Stimulated activated naive B cell treated with anti-CD40 and anti-IgM and Interleukin-4, amounts not matched to agents 10 μg/mL and 1 μg/mL and 100 μg/mL, for 72 hours (primary cell): ENCODE measurements at regions not wholly inside any gene's neighbourhood (a gene's known extent, or its start where the extent isn't known, plus 50 kb on each side); places are given as distances from the start of the nearest gene placed in this dataset.

Experiments
- ATAC-seq, 2 donors: fragments of 150-1000 bp; cut with Tn5 transposase; replicated peaks; 2 replicates each; pipeline ENCODE4 v1.10.0; 2021; ENCODE audit warnings: moderate library complexity in 1 of 2
- DNase-seq: peaks from one replicate; pipeline ENCODE4 v3.0.0; 2021
- H3K27ac Mint-ChIP-seq: one replicate; pipeline ENCODE4 v1.8.0; 2022; ENCODE audit warnings: mild to moderate bottlenecking, mixed read lengths
- H3K27me3 Mint-ChIP-seq, 2 donors: one replicate each; pipeline ENCODE4 v1.8.0; 2022; ENCODE audit warnings: mixed read lengths in 2 of 2
- H3K36me3 Mint-ChIP-seq, 2 donors: one replicate each; pipeline ENCODE4 v1.8.0; 2022; ENCODE audit warnings: mixed read lengths in 2 of 2, mild to moderate bottlenecking in 1 of 2
- H3K4me1 Mint-ChIP-seq, 2 donors: one replicate each; pipeline ENCODE4 v1.8.0; 2022; ENCODE audit warnings: mixed read lengths in 2 of 2, mild to moderate bottlenecking in 1 of 2
- H3K4me3 Mint-ChIP-seq, 2 donors: one replicate each; pipeline ENCODE4 v1.8.0; 2022; ENCODE audit warnings: mild to moderate bottlenecking in 2 of 2, mixed read lengths in 2 of 2, moderate library complexity in 1 of 2
- H3K9me3 Mint-ChIP-seq, 2 donors: one replicate each; pipeline ENCODE4 v1.8.0; 2022; ENCODE audit warnings: mixed read lengths in 2 of 2, mild to moderate bottlenecking in 1 of 2

- H3K36me3 Mint-ChIP-seq = no peaks in the 10 kb centered on the region
- H3K9me3 Mint-ChIP-seq = peaks cover 0 to 3% of the 10 kb centered on the region in 2 donors
- ATAC-seq (no peak), DNase-seq (no peak)
- H3K27me3 Mint-ChIP-seq = peaks cover 5 to 8% of the 10 kb centered on the region in 2 donors
- H3K4me1 Mint-ChIP-seq = no peaks in the 10 kb centered on the region
- no peak overlapping the region for H3K4me3 Mint-ChIP-seq
- H3K27ac Mint-ChIP-seq = no peak overlapping the region
Observed at GRCh38 chr16:55976815-55977214, 101.6 kb upstream of the CES5A start.

- peaks cover 8 to 13% of the 10 kb centered on the region in 2 donors for H3K27me3 Mint-ChIP-seq
- no peak for ATAC-seq
- no peaks in the 10 kb centered on the region for H3K4me1 Mint-ChIP-seq
- no peak for DNase-seq
- peaks cover 0 to 3% of the 10 kb centered on the region in 2 donors for H3K9me3 Mint-ChIP-seq
- no peak overlapping the region for H3K4me3 Mint-ChIP-seq
- no peaks in the 10 kb centered on the region for H3K36me3 Mint-ChIP-seq
- no peak overlapping the region for H3K27ac Mint-ChIP-seq
Observed at GRCh38 chr16:55971447-55971846, 96.3 kb upstream of the CES5A start.

- DNase-seq (no peak), ATAC-seq (no peak)
- no peak overlapping the region for H3K27ac Mint-ChIP-seq
- H3K4me1 Mint-ChIP-seq = no peaks in the 10 kb centered on the region
- no peaks in the 10 kb centered on the region for H3K9me3 Mint-ChIP-seq
- peaks cover 6 to 18% of the 10 kb centered on the region in 2 donors for H3K27me3 Mint-ChIP-seq
- H3K4me3 Mint-ChIP-seq = no peak overlapping the region
- H3K36me3 Mint-ChIP-seq = no peaks in the 10 kb centered on the region
Observed at GRCh38 chr16:55968221-55968620, 93.0 kb upstream of the CES5A start.

- Mint-ChIP-seq H3K36me3 (no peaks in the 10 kb centered on the region), H3K4me1 (no peaks in the 10 kb centered on the region), H3K27me3 (peaks cover 8 to 9% of the 10 kb centered on the region in 2 donors), H3K9me3 (peaks cover under 1% of the 10 kb centered on the region in 2 donors), H3K4me3 (no peak overlapping the region), H3K27ac (no peak overlapping the region)
- DNase-seq = no peak
- ATAC-seq = no peak
Observed at GRCh38 chr16:55964923-55965475, 89.8 kb upstream of the CES5A start.

- Mint-ChIP-seq H3K27me3 (peaks cover 10 to 12% of the 10 kb centered on the region in 2 donors), H3K36me3 (no peaks in the 10 kb centered on the region), H3K9me3 (peaks cover 8 to 9% of the 10 kb centered on the region in 2 donors), H3K27ac (no peak overlapping the region), H3K4me1 (no peaks in the 10 kb centered on the region), H3K4me3 (no peak overlapping the region)
- DNase-seq (no peak), ATAC-seq (no peak)
Observed at GRCh38 chr16:55955845-55956244, 80.7 kb upstream of the CES5A start.

- no peak for ATAC-seq
- DNase-seq = no peak
- Mint-ChIP-seq H3K27me3 (peaks cover 12 to 13% of the 10 kb centered on the region in 2 donors), H3K4me1 (no peaks in the 10 kb centered on the region), H3K9me3 (peaks cover 8 to 9% of the 10 kb centered on the region in 2 donors), H3K27ac (no peak overlapping the region), H3K36me3 (peaks cover under 1 to 1% of the 10 kb centered on the region in 2 donors), H3K4me3 (no peak overlapping the region)
Observed at GRCh38 chr16:55955424-55955823, 80.3 kb upstream of the CES5A start.

GRCh38 chr16:55954906-55955305, 79.7 kb upstream of the CES5A start:
- no peak overlapping the region for H3K4me3 Mint-ChIP-seq
- no peak overlapping the region for H3K27ac Mint-ChIP-seq
- peaks cover 16% of the 10 kb centered on the region in 2 donors for H3K27me3 Mint-ChIP-seq
- peaks cover 1 to 3% of the 10 kb centered on the region in 2 donors for H3K36me3 Mint-ChIP-seq
- ATAC-seq (no peak), DNase-seq (no peak)
- H3K4me1 Mint-ChIP-seq = no peaks in the 10 kb centered on the region
- peaks cover 7 to 8% of the 10 kb centered on the region in 2 donors for H3K9me3 Mint-ChIP-seq

- Mint-ChIP-seq H3K9me3 (peaks cover 0 to 3% of the 10 kb centered on the region in 2 donors), H3K36me3 (peaks cover 1 to 3% of the 10 kb centered on the region in 2 donors), H3K27ac (no peak overlapping the region), H3K4me3 (no peak overlapping the region), H3K4me1 (peaks cover 0 to 12% of the 10 kb centered on the region in 2 donors), H3K27me3 (peaks cover 31 to 33% of the 10 kb centered on the region in 2 donors)
- ATAC-seq = no peak
- no peak for DNase-seq
Observed at GRCh38 chr16:55949518-55949917, 74.3 kb upstream of the CES5A start.

GRCh38 chr16:55948230-55948629, 73.1 kb upstream of the CES5A start:
- no peak overlapping the region for H3K27ac Mint-ChIP-seq
- DNase-seq (no peak), ATAC-seq (peak; percentile 69 to 74)
- peaks cover 33% of the 10 kb centered on the region in 2 donors for H3K27me3 Mint-ChIP-seq
- H3K9me3 Mint-ChIP-seq = peaks cover 0 to 3% of the 10 kb centered on the region in 2 donors
- H3K4me3 Mint-ChIP-seq = no peak overlapping the region
- H3K36me3 Mint-ChIP-seq = peaks cover 1 to 3% of the 10 kb centered on the region in 2 donors
- H3K4me1 Mint-ChIP-seq = peaks cover 0 to 16% of the 10 kb centered on the region in 2 donors

GRCh38 chr16:55947366-55947765, 72.2 kb upstream of the CES5A start:
- H3K27me3 Mint-ChIP-seq = peaks cover 33 to 40% of the 10 kb centered on the region in 2 donors
- peaks cover 1 to 3% of the 10 kb centered on the region in 2 donors for H3K36me3 Mint-ChIP-seq
- no peak overlapping the region for H3K4me3 Mint-ChIP-seq
- DNase-seq = no peak
- H3K4me1 Mint-ChIP-seq = peaks cover 0 to 20% of the 10 kb centered on the region in 2 donors
- no peak overlapping the region for H3K27ac Mint-ChIP-seq
- peaks cover 0 to 3% of the 10 kb centered on the region in 2 donors for H3K9me3 Mint-ChIP-seq
- ATAC-seq = no peak

GRCh38 chr16:55944377-55944802, 69.2 kb upstream of the CES5A start:
- Mint-ChIP-seq H3K36me3 (no peaks in the 10 kb centered on the region), H3K9me3 (peaks cover 0 to 3% of the 10 kb centered on the region in 2 donors)
- peak; percentile 61 to 64 for ATAC-seq

GRCh38 chr16:55943267-55943666, 68.1 kb upstream of the CES5A start:
- H3K36me3 Mint-ChIP-seq = no peaks in the 10 kb centered on the region
- no peak for DNase-seq
- no peak overlapping the region for H3K27ac Mint-ChIP-seq
- H3K27me3 Mint-ChIP-seq = peaks cover 19 to 45% of the 10 kb centered on the region in 2 donors
- H3K9me3 Mint-ChIP-seq = peaks cover 0 to 3% of the 10 kb centered on the region in 2 donors
- no peak for ATAC-seq
- no peak overlapping the region for H3K4me3 Mint-ChIP-seq
- peaks cover 0 to 15% of the 10 kb centered on the region in 2 donors for H3K4me1 Mint-ChIP-seq

More at GRCh38 chr16:55944377-55944802, 69.2 kb upstream of the CES5A start:
- Mint-ChIP-seq H3K27ac (no peak overlapping the region), H3K4me3 (no peak overlapping the region), H3K27me3 (peaks cover 28 to 47% of the 10 kb centered on the region in 2 donors), H3K4me1 (peaks cover 0 to 20% of the 10 kb centered on the region in 2 donors)
- DNase-seq = peak; percentile 23

GRCh38 chr16:55942821-55943220, 67.6 kb upstream of the CES5A start:
- peaks cover 0 to 3% of the 10 kb centered on the region in 2 donors for H3K9me3 Mint-ChIP-seq
- no peak overlapping the region for H3K27ac Mint-ChIP-seq
- DNase-seq (no peak), ATAC-seq (no peak)
- no peak overlapping the region for H3K4me3 Mint-ChIP-seq
- no peaks in the 10 kb centered on the region for H3K36me3 Mint-ChIP-seq
- H3K4me1 Mint-ChIP-seq = peaks cover 0 to 11% of the 10 kb centered on the region in 2 donors
- H3K27me3 Mint-ChIP-seq = peaks cover 16 to 40% of the 10 kb centered on the region in 2 donors

- Mint-ChIP-seq H3K4me1 (peaks cover 0 to 8% of the 10 kb centered on the region in 2 donors), H3K36me3 (no peaks in the 10 kb centered on the region), H3K27me3 (peaks cover 12 to 41% of the 10 kb centered on the region in 2 donors), H3K27ac (no peak overlapping the region), H3K9me3 (peaks cover 0 to 3% of the 10 kb centered on the region in 2 donors), H3K4me3 (no peak overlapping the region)
- DNase-seq (no peak), ATAC-seq (no peak)
Observed at GRCh38 chr16:55941552-55941951, 66.4 kb upstream of the CES5A start.

- DNase-seq (no peak), ATAC-seq (no peak)
- Mint-ChIP-seq H3K36me3 (peaks cover 0 to 2% of the 10 kb centered on the region in 2 donors), H3K4me1 (peaks cover 0 to 2% of the 10 kb centered on the region in 2 donors), H3K4me3 (no peak overlapping the region), H3K9me3 (peaks cover 0 to 5% of the 10 kb centered on the region in 2 donors), H3K27me3 (peaks cover 16 to 40% of the 10 kb centered on the region in 2 donors), H3K27ac (no peak overlapping the region)
Observed at GRCh38 chr16:55938126-55938525, 63.0 kb upstream of the CES5A start.
